Right lobe of liver (tissue), 4 donors: ENCODE measurements at regions not wholly inside any gene's neighbourhood (a gene's known extent, or its start where the extent isn't known, plus 50 kb on each side); places are given as distances from the start of the nearest gene placed in this dataset.

Experiments
- CTCF ChIP-seq, 4 donors: fragments of 200-600 bp in 3 of 4; fragments of 450-650 bp in 1 of 4; IDR thresholded peaks; one replicate each; pipeline versions ENCODE4 v1.5.1 to v1.8.0; 2016 to 2022; ENCODE audit warnings: antibody characterized with exemption in 4 of 4, mild to moderate bottlenecking in 2 of 4
- POLR2A ChIP-seq: fragments of 450-650 bp; IDR thresholded peaks from one replicate; pipeline ENCODE4 v1.6.1; 2017; ENCODE audit warnings: antibody characterized with exemption, mild to moderate bottlenecking
- donor health status: DM: no; HTN: no; CAD: no.
- donor health status: DM: no; HTN: no; CAD: no.
- donor health status: DM: no; HTN: yes; CAD: no.

DNA sequence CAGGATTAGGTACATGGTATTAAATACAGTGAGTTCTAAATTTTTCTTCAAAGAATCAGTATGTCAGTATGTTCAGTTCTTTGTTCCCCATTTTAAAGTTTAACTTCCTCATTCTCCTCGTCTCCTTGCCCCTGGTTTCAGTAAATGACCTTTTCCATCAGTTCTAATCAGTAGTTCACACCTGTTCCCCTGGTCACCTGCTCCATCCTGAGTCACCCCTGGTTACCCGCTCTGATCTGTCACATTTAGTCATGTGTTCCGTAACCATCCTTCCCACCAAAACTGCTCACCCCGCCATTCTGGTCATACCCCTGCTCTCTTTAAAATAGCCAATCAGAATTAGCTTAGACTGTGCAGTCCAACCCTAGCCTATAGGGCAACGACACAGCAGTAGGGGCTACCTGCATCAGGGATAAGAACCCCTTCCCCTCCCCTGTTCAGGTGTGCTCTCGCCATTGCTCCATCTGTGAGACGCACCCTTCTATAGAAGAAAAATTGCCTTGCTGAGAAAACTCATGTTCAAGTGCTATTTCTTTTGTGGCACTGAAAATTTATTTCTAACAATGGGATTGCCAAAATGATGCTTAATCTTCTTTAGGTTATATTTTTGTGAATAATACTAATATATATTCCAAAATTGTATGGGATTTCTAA lies 181.3 kb downstream of the OR13H1 start:
- TF ChIP-seq CTCF (IDR thresholded peaks at IDR 0.05) (no peak), POLR2A (no peak)
